ENCODE measurements at regions not wholly inside any gene's neighbourhood (a gene's known extent, or its start where the extent isn't known, plus 50 kb on each side); places are given as distances from the start of the nearest gene placed in this dataset.

- Histone ChIP-seq H2BK15ac (ENCODE audit: low read depth, low read length) (no peak overlapping the region), H3K79me1 (ENCODE audit: insufficient read depth, low read depth, low read length, poor library complexity, severe bottlenecking) (peaks cover 2% of the 10 kb centered on the region), H2BK120ac (ENCODE audit: low read depth, low read length, poor library complexity, severe bottlenecking) (no peak overlapping the region), H2AK5ac (ENCODE audit: insufficient read length, low read length) (no peak overlapping the region), H4K20me1 (ENCODE audit: control insufficient read depth, insufficient read depth, insufficient read length) (no peaks in the 10 kb centered on the region), H2BK20ac (ENCODE audit: low read depth, low read length, poor library complexity, severe bottlenecking) (no peak overlapping the region), H3K9me3 (ENCODE audit: control insufficient read depth, low read depth, low read length) (no peaks in the 10 kb centered on the region), H3K27me3 (ENCODE audit: insufficient read depth, low read length) (no peaks in the 10 kb centered on the region), H3K23me2 (ENCODE audit: insufficient read length, low read depth, low read length, poor library complexity, severe bottlenecking) (no peaks in the 10 kb centered on the region), H2BK12ac (ENCODE audit: insufficient read length, low read depth, low read length) (no peak overlapping the region), H2BK5ac (ENCODE audit: insufficient read length, low read length) (no peak overlapping the region), H3K9ac (ENCODE audit: extremely low read depth, insufficient read length, low read length) (no peak overlapping the region), H3T11ph (ENCODE audit: low read length) (no peak overlapping the region), H4K91ac (ENCODE audit: insufficient read length, low read depth, low read length) (no peak overlapping the region), H3K18ac (ENCODE audit: insufficient read length, low read depth, low read length) (no peak overlapping the region), H3K4me1 (ENCODE audit: insufficient read depth, low read length) (peaks cover 10% of the 10 kb centered on the region; the same call in 1 of the 2 replicates), H3K27ac (ENCODE audit: insufficient read length, low read depth, low read length) (no peak overlapping the region), H3K23ac (ENCODE audit: insufficient read length, low read depth, low read length) (no peak overlapping the region), H3K56ac (ENCODE audit: insufficient read length, low read depth, low read length) (no peak overlapping the region), H3K14ac (ENCODE audit: insufficient read depth, low read length) (no peak overlapping the region), H4K5ac (ENCODE audit: insufficient read length, low read depth, low read length) (no peak overlapping the region), H4K8ac (replicated peaks; ENCODE audit: insufficient read length, low read depth, low read length) (no peak overlapping the region), H2AFZ (ENCODE audit: low read length) (no peak overlapping the region), H3K4ac (ENCODE audit: low read depth, low read length) (no peak overlapping the region), H3K4me2 (ENCODE audit: insufficient read depth, insufficient read length, low read length) (no peak overlapping the region), H3K79me2 (ENCODE audit: insufficient read depth, low read length) (peaks cover 2% of the 10 kb centered on the region; the same call in 1 of the 2 replicates)
- DNase-seq: peak; percentile 40
- Mint-ChIP-seq H3K27me3 (ENCODE audit: low read depth) (no peaks in the 10 kb centered on the region; the same call in 1 of the 2 replicates), H3K4me3 (no peak overlapping the region), H3K4me1 (peaks cover 61 to 62% of the 10 kb centered on the region in 2 experiments), H3K9me3 (no peaks in the 10 kb centered on the region; a peak in 1 of 5 replicates), H3K27ac (no peak overlapping the region; a peak in 1 of 7 replicates), H3K36me3 (ENCODE audit: insufficient read depth in 1 of 3, low read depth in 3 of 3) (peaks cover 0 to 7% (median 3%) of the 10 kb centered on the region in 3 experiments; a peak in 5 of 7 replicates)
- WGBS (ENCODE audit: extremely low coverage, insufficient read length, low lambda C conversion rate): no CpG with 5 or more reads among the region's 5 CpGs
- TF ChIP-seq CTCF (conservative IDR thresholded peaks at IDR 0.05): no peak
These were observed 107.3 kb upstream of the MGAT5 start for GRCh38 chr2:134146620-134147019.
